GM23338 (cell line): ENCODE measurements at regions not wholly inside any gene's neighbourhood (a gene's known extent, or its start where the extent isn't known, plus 50 kb on each side); places are given as distances from the start of the nearest gene placed in this dataset.

Experiments used
- EZH2 ChIP-seq: fragments of 200-600 bp; sonication (generic); IDR thresholded peaks from one replicate; pipeline ENCODE4 v1.8.0; 2017; ENCODE audit warnings: antibody characterized with exemption, mild to moderate bottlenecking, low read depth; ENCODE audit not compliant: unreplicated experiment
- EZH2phosphoT487 ChIP-seq: fragments of 200-600 bp; sonication (generic); IDR thresholded peaks from one replicate; pipeline ENCODE4 v1.8.1; 2018; ENCODE audit warnings: antibody characterized with exemption; ENCODE audit not compliant: unreplicated experiment

GRCh38 chr5:58165152-58165551 lies 294.7 kb downstream of the PLK2 start:
- TF ChIP-seq EZH2: no peak
- no peak for TF ChIP-seq EZH2phosphoT487
